ENCODE measurements at regions not wholly inside any gene's neighbourhood (a gene's known extent, or its start where the extent isn't known, plus 50 kb on each side); places are given as distances from the start of the nearest gene placed in this dataset.

GRCh38 chr2:10985260-10985659 lies 73.5 kb downstream of the KCNF1 start:
- DNase-seq (ENCODE audit: low read depth), result no peak

- no peak for DNase-seq (ENCODE audit: low read depth)
These were observed 74.3 kb downstream of the KCNF1 start for GRCh38 chr2:10985901-10986535.

- no peak for DNase-seq (ENCODE audit: low read depth)
These were observed 75.7 kb downstream of the KCNF1 start for GRCh38 chr2:10987439-10987838.

- DNase-seq (ENCODE audit: low read depth), result no peak
These were observed 76.1 kb downstream of the KCNF1 start for GRCh38 chr2:10987861-10988260.

GRCh38 chr2:10989151-10989550 lies 77.4 kb downstream of the KCNF1 start:
- no peak for DNase-seq (ENCODE audit: low read depth)

GRCh38 chr2:10989782-10990181 lies 78.0 kb downstream of the KCNF1 start:
- DNase-seq (ENCODE audit: low read depth), result no peak

GRCh38 chr2:10990561-10991111 lies 78.9 kb downstream of the KCNF1 start:
- no peak for DNase-seq (ENCODE audit: low read depth)

- DNase-seq (ENCODE audit: low read depth), result no peak
These were observed 80.5 kb downstream of the KCNF1 start for GRCh38 chr2:10992023-10992791.

GRCh38 chr2:10993001-10993481 lies 81.3 kb downstream of the KCNF1 start:
- peak; percentile 26 for DNase-seq (ENCODE audit: low read depth)

GRCh38 chr2:10995366-10995970 lies 83.7 kb downstream of the KCNF1 start:
- DNase-seq (ENCODE audit: low read depth), result no peak

- DNase-seq (ENCODE audit: low read depth), result peak; percentile 89
These were observed 92.5 kb downstream of the KCNF1 start for GRCh38 chr2:11004199-11004598.

- DNase-seq (ENCODE audit: low read depth), result no peak
These were observed 93.3 kb downstream of the KCNF1 start for GRCh38 chr2:11005032-11005431.

GRCh38 chr2:11006191-11006590 lies 94.5 kb downstream of the KCNF1 start:
- DNase-seq (ENCODE audit: low read depth), result no peak

GRCh38 chr2:11007331-11008264 lies 95.9 kb downstream of the KCNF1 start:
- no peak for DNase-seq (ENCODE audit: low read depth)

GRCh38 chr2:11008773-11009172 lies 97.0 kb downstream of the KCNF1 start:
- no peak for DNase-seq (ENCODE audit: low read depth)

GRCh38 chr2:11009176-11009575 lies 97.4 kb downstream of the KCNF1 start:
- no peak for DNase-seq (ENCODE audit: low read depth)

- no peak for DNase-seq (ENCODE audit: low read depth)
These were observed 98.2 kb downstream of the KCNF1 start for GRCh38 chr2:11009891-11010290.

GRCh38 chr2:11011359-11011758 lies 99.6 kb downstream of the KCNF1 start:
- no peak for DNase-seq (ENCODE audit: low read depth)

GRCh38 chr2:11012131-11012693 lies 100.5 kb downstream of the KCNF1 start:
- DNase-seq (ENCODE audit: low read depth), result no peak

- no peak for DNase-seq (ENCODE audit: low read depth)
These were observed 101.5 kb downstream of the KCNF1 start for GRCh38 chr2:11013196-11013595.

- no peak for DNase-seq (ENCODE audit: low read depth)
These were observed 102.3 kb downstream of the KCNF1 start for GRCh38 chr2:11014026-11014425.

All from HT1080 (cell line).